ENCODE measurements at regions not wholly inside any gene's neighbourhood (a gene's known extent, or its start where the extent isn't known, plus 50 kb on each side); places are given as distances from the start of the nearest gene placed in this dataset.
"Not testable (repeated sequence)": the region's sequence is repeated elsewhere in the genome, so short reads cannot be mapped to it uniquely, and the experiment has no call there.

DNA sequence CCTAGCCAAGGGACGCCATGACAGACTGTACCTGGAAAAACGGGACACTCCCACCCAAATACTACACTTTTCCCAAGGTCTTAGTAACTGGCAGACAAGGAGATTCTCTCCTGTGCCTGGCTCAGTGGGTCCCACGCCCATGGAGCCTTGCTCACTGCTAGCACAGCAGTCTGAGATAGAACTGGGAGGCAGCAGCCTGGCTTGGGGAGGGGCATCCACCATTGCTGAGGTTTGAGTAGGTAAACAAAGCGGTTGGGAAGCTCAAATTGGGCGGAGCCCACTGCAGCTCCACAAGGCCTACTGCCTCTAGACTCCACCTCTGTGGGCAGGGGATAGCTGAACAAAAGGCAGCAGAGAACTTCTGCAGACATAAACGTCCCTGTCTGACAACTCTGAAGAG lies 215.1 kb upstream of the UBE2E3 start:
- TF ChIP-seq, protein P1, sequence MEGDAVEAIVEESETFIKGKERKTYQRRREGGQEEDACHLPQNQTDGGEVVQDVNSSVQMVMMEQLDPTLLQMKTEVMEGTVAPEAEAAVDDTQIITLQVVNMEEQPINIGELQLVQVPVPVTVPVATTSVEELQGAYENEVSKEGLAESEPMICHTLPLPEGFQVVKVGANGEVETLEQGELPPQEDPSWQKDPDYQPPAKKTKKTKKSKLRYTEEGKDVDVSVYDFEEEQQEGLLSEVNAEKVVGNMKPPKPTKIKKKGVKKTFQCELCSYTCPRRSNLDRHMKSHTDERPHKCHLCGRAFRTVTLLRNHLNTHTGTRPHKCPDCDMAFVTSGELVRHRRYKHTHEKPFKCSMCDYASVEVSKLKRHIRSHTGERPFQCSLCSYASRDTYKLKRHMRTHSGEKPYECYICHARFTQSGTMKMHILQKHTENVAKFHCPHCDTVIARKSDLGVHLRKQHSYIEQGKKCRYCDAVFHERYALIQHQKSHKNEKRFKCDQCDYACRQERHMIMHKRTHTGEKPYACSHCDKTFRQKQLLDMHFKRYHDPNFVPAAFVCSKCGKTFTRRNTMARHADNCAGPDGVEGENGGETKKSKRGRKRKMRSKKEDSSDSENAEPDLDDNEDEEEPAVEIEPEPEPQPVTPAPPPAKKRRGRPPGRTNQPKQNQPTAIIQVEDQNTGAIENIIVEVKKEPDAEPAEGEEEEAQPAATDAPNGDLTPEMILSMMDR (IDR thresholded peaks at IDR 0.05; ENCODE audit: poor library complexity, severe bottlenecking): not testable (repeated sequence)
- TF ChIP-seq TAF1 (IDR thresholded peaks at IDR 0.05; ENCODE audit: low read depth); SMC3 (conservative IDR thresholded peaks at IDR 0.05; ENCODE audit: poor library complexity); RAD21 (conservative IDR thresholded peaks at IDR 0.05); EZH2 (IDR thresholded peaks at IDR 0.05; ENCODE audit: borderline replicate concordance, insufficient read depth, low read length, poor library complexity, severe bottlenecking); POLR2AphosphoS5 (IDR thresholded peaks at IDR 0.05); EP300 (conservative IDR thresholded peaks at IDR 0.05; ENCODE audit: poor library complexity, severe bottlenecking); MXI1 (conservative IDR thresholded peaks at IDR 0.05; ENCODE audit: poor library complexity, severe bottlenecking): not testable (repeated sequence)
- TF ChIP-seq, protein P2, sequence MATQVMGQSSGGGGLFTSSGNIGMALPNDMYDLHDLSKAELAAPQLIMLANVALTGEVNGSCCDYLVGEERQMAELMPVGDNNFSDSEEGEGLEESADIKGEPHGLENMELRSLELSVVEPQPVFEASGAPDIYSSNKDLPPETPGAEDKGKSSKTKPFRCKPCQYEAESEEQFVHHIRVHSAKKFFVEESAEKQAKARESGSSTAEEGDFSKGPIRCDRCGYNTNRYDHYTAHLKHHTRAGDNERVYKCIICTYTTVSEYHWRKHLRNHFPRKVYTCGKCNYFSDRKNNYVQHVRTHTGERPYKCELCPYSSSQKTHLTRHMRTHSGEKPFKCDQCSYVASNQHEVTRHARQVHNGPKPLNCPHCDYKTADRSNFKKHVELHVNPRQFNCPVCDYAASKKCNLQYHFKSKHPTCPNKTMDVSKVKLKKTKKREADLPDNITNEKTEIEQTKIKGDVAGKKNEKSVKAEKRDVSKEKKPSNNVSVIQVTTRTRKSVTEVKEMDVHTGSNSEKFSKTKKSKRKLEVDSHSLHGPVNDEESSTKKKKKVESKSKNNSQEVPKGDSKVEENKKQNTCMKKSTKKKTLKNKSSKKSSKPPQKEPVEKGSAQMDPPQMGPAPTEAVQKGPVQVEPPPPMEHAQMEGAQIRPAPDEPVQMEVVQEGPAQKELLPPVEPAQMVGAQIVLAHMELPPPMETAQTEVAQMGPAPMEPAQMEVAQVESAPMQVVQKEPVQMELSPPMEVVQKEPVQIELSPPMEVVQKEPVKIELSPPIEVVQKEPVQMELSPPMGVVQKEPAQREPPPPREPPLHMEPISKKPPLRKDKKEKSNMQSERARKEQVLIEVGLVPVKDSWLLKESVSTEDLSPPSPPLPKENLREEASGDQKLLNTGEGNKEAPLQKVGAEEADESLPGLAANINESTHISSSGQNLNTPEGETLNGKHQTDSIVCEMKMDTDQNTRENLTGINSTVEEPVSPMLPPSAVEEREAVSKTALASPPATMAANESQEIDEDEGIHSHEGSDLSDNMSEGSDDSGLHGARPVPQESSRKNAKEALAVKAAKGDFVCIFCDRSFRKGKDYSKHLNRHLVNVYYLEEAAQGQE (IDR thresholded peaks at IDR 0.05; ENCODE audit: borderline replicate concordance): not testable (repeated sequence)

All from neural cell (in vitro differentiated cells).